Testis (tissue), 2 donors: ENCODE measurements at regions not wholly inside any gene's neighbourhood (a gene's known extent, or its start where the extent isn't known, plus 50 kb on each side); places are given as distances from the start of the nearest gene placed in this dataset.

Experiments used
- CTCF ChIP-seq, 3 experiments: fragments of 450-650 bp in 2 of 3; fragments of 200-600 bp in 1 of 3; sonication (generic) in 1 of 3; IDR thresholded peaks; one replicate each; pipeline ENCODE4 v1.5.1; 2016 to 2019; ENCODE audit warnings: antibody characterized with exemption in 3 of 3, mild to moderate bottlenecking in 2 of 3, moderate library complexity in 1 of 3
- POLR2A ChIP-seq: fragments of 450-650 bp; IDR thresholded peaks from one replicate; pipeline ENCODE4 v1.6.1; 2017; ENCODE audit warnings: antibody characterized with exemption, mild to moderate bottlenecking, moderate library complexity

DNA sequence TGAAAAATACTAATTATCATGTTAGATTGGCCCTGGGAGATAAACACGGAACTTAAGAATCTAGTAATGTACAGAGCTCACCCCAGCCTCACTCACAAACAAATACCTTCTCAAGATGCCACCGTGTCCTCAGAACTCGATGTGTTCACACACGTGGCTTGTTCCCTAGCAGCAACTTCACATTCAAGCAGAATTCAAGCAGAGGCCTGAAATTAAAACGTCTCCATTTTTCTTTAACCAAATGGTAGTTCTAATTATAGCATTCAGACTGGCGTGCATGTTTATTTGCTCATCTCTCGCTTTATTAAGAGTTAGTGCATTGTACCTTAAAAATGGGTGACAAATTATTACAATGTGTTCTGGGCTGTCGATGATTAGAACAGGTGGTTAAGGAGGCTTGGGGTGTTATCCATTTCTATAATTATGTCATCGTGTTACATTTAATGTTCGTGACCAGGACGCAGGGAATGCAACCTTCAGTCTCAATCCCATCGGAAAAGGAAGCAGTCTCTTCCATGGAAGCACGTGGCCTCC lies 57.3 kb upstream of the SLC66A3 start:
- TF ChIP-seq CTCF (IDR thresholded peaks at IDR 0.05), result no peak
- no peak for TF ChIP-seq POLR2A
